Astrocyte (in vitro differentiated cells and primary cell): ENCODE measurements at regions not wholly inside any gene's neighbourhood (a gene's known extent, or its start where the extent isn't known, plus 50 kb on each side); places are given as distances from the start of the nearest gene placed in this dataset.

ENCODE experiments used
- EZH2 ChIP-seq: IDR thresholded peaks from 2 replicates; pipeline ENCODE4 v1.6.1; 2012; ENCODE audit warnings: mild to moderate bottlenecking, low read length, inconsistent platforms; ENCODE audit not compliant: insufficient read depth
- TF ChIP-seq, protein P1 (sequence below): IDR thresholded peaks from 2 replicates; pipeline ENCODE4 v1.5.1; 2011; ENCODE audit warnings: low read depth, mild to moderate bottlenecking, inconsistent platforms, low read length, moderate library complexity; ENCODE audit not compliant: insufficient read depth

- TF ChIP-seq, protein P1, sequence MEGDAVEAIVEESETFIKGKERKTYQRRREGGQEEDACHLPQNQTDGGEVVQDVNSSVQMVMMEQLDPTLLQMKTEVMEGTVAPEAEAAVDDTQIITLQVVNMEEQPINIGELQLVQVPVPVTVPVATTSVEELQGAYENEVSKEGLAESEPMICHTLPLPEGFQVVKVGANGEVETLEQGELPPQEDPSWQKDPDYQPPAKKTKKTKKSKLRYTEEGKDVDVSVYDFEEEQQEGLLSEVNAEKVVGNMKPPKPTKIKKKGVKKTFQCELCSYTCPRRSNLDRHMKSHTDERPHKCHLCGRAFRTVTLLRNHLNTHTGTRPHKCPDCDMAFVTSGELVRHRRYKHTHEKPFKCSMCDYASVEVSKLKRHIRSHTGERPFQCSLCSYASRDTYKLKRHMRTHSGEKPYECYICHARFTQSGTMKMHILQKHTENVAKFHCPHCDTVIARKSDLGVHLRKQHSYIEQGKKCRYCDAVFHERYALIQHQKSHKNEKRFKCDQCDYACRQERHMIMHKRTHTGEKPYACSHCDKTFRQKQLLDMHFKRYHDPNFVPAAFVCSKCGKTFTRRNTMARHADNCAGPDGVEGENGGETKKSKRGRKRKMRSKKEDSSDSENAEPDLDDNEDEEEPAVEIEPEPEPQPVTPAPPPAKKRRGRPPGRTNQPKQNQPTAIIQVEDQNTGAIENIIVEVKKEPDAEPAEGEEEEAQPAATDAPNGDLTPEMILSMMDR, result no peak
- no peak for TF ChIP-seq EZH2
Observed at GRCh38 chr5:174828804-174829510, 104.6 kb downstream of the MSX2 start.
